Activated T-helper 1 cell treated with anti-CD3 and anti-CD28 coated beads, Interleukin-12 subunit alpha, Interleukin-12 subunit beta, Interleukin-2, Interleukin-4 antibody, amounts not matched to agents 30 ng/mL and 10 ng/mL and 1 ng/mL, durations not matched to agents 14 hours and 24 hours and 36 hours (primary cell): ENCODE measurements at regions not wholly inside any gene's neighbourhood (a gene's known extent, or its start where the extent isn't known, plus 50 kb on each side); places are given as distances from the start of the nearest gene placed in this dataset.
"Not testable (repeated sequence)": the region's sequence is repeated elsewhere in the genome, so short reads cannot be mapped to it uniquely, and the experiment has no call there.

Experiments
- DNase-seq: peaks from one replicate; pipeline ENCODE4 v3.0.0; 2021; ENCODE audit warnings: low spot score
- H3K27ac Mint-ChIP-seq: one replicate; pipeline ENCODE4 v1.8.0; 2021; ENCODE audit warnings: mild to moderate bottlenecking, mixed read lengths
- H3K27me3 Mint-ChIP-seq: one replicate; pipeline ENCODE4 v1.8.0; 2022; ENCODE audit warnings: mild to moderate bottlenecking, moderate library complexity, mixed read lengths; ENCODE audit not compliant: insufficient read depth
- H3K36me3 Mint-ChIP-seq: one replicate; pipeline ENCODE4 v1.8.0; 2021; ENCODE audit warnings: low read depth, mixed read lengths
- H3K4me1 Mint-ChIP-seq: one replicate; pipeline ENCODE4 v1.8.0; 2021; ENCODE audit warnings: low read depth, mixed read lengths
- H3K4me3 Mint-ChIP-seq: one replicate; pipeline ENCODE4 v1.8.0; 2021; ENCODE audit warnings: mild to moderate bottlenecking, moderate library complexity, mixed read lengths
- H3K9me3 Mint-ChIP-seq: one replicate; pipeline ENCODE4 v1.8.0; 2021; ENCODE audit warnings: mixed read lengths
- intact Hi-C: fragments of 100-400 bp; cut with micrococcal nuclease; formaldehyde crosslinking; loops from one replicate; pipeline ENCODE4 v1.15.1; 2024

GRCh38 chr2:44051593-44052347 lies 56.0 kb upstream of the LRPPRC start:
- H3K4me3 Mint-ChIP-seq, result no peak overlapping the region
- intact Hi-C loops, result no loop called here
- H3K4me1 Mint-ChIP-seq, result no peaks in the 10 kb centered on the region
- H3K36me3 Mint-ChIP-seq, result no peaks in the 10 kb centered on the region
- no peaks in the 10 kb centered on the region for H3K27me3 Mint-ChIP-seq
- H3K9me3 Mint-ChIP-seq, result no peaks in the 10 kb centered on the region
- DNase-seq, result no peak
- no peak overlapping the region for H3K27ac Mint-ChIP-seq

- DNase-seq, result no peak
- H3K27ac Mint-ChIP-seq, result no peak overlapping the region
- H3K9me3 Mint-ChIP-seq, result no peaks in the 10 kb centered on the region
- no peaks in the 10 kb centered on the region for H3K36me3 Mint-ChIP-seq
- intact Hi-C loops, result no loop called here
- H3K4me1 Mint-ChIP-seq, result no peaks in the 10 kb centered on the region
- no peak overlapping the region for H3K4me3 Mint-ChIP-seq
- no peaks in the 10 kb centered on the region for H3K27me3 Mint-ChIP-seq
Observed at GRCh38 chr2:44052584-44052983, 56.8 kb upstream of the LRPPRC start.

GRCh38 chr2:44053052-44053451 lies 57.3 kb upstream of the LRPPRC start:
- H3K36me3 Mint-ChIP-seq, result no peaks in the 10 kb centered on the region
- H3K9me3 Mint-ChIP-seq, result no peaks in the 10 kb centered on the region

GRCh38 chr2:44053456-44053855 lies 57.7 kb upstream of the LRPPRC start:
- no peaks in the 10 kb centered on the region for H3K36me3 Mint-ChIP-seq
- H3K4me3 Mint-ChIP-seq, result no peak overlapping the region
- no peaks in the 10 kb centered on the region for H3K9me3 Mint-ChIP-seq
- no peak overlapping the region for H3K27ac Mint-ChIP-seq
- no peak for DNase-seq
- H3K27me3 Mint-ChIP-seq, result no peaks in the 10 kb centered on the region
- intact Hi-C loops, result no loop called here
- no peaks in the 10 kb centered on the region for H3K4me1 Mint-ChIP-seq

More at GRCh38 chr2:44053052-44053451, 57.3 kb upstream of the LRPPRC start:
- Mint-ChIP-seq H3K27ac (no peak overlapping the region), H3K27me3 (no peaks in the 10 kb centered on the region), H3K4me1 (no peaks in the 10 kb centered on the region), H3K4me3 (no peak overlapping the region)
- no peak for DNase-seq
- intact Hi-C loops, result no loop called here

GRCh38 chr2:44055229-44055628 lies 59.4 kb upstream of the LRPPRC start:
- H3K27me3 Mint-ChIP-seq, result no peaks in the 10 kb centered on the region
- no peak overlapping the region for H3K4me3 Mint-ChIP-seq
- no peak for DNase-seq
- intact Hi-C loops, result no loop called here
- no peaks in the 10 kb centered on the region for H3K9me3 Mint-ChIP-seq
- H3K27ac Mint-ChIP-seq, result no peak overlapping the region
- H3K4me1 Mint-ChIP-seq, result no peaks in the 10 kb centered on the region
- no peaks in the 10 kb centered on the region for H3K36me3 Mint-ChIP-seq

- no peaks in the 10 kb centered on the region for H3K27me3 Mint-ChIP-seq
- no peak overlapping the region for H3K27ac Mint-ChIP-seq
- no peaks in the 10 kb centered on the region for H3K4me1 Mint-ChIP-seq
- no peak overlapping the region for H3K4me3 Mint-ChIP-seq
- no peaks in the 10 kb centered on the region for H3K9me3 Mint-ChIP-seq
- DNase-seq, result no peak
- H3K36me3 Mint-ChIP-seq, result no peaks in the 10 kb centered on the region
- intact Hi-C loops, result no loop called here
Observed at GRCh38 chr2:44055664-44056063, 59.9 kb upstream of the LRPPRC start.

GRCh38 chr2:44056947-44057346 lies 61.2 kb upstream of the LRPPRC start:
- Mint-ChIP-seq H3K9me3 (no peaks in the 10 kb centered on the region), H3K4me1 (no peaks in the 10 kb centered on the region), H3K36me3 (no peaks in the 10 kb centered on the region), H3K4me3 (no peak overlapping the region), H3K27me3 (no peaks in the 10 kb centered on the region), H3K27ac (no peak overlapping the region)
- no peak for DNase-seq
- intact Hi-C loops, result no loop called here

GRCh38 chr2:44060286-44060685 lies 64.5 kb upstream of the LRPPRC start:
- not testable (repeated sequence) for H3K27ac Mint-ChIP-seq, H3K9me3 Mint-ChIP-seq, H3K4me1 Mint-ChIP-seq

GRCh38 chr2:44060990-44061389 lies 65.2 kb upstream of the LRPPRC start:
- Mint-ChIP-seq H3K4me1 (no peaks in the 10 kb centered on the region), H3K36me3 (no peaks in the 10 kb centered on the region), H3K27me3 (peaks cover 4% of the 10 kb centered on the region), H3K9me3 (no peaks in the 10 kb centered on the region), H3K27ac (no peak overlapping the region), H3K4me3 (no peak overlapping the region)
- DNase-seq, result no peak
- intact Hi-C loops, result no loop called here

More at GRCh38 chr2:44060286-44060685, 64.5 kb upstream of the LRPPRC start:
- DNase-seq, H3K27me3 Mint-ChIP-seq, H3K4me3 Mint-ChIP-seq, intact Hi-C loops, H3K36me3 Mint-ChIP-seq: not testable (repeated sequence)

GRCh38 chr2:44061469-44061868 lies 65.7 kb upstream of the LRPPRC start:
- Mint-ChIP-seq H3K4me3 (no peak overlapping the region), H3K9me3 (no peaks in the 10 kb centered on the region), H3K4me1 (no peaks in the 10 kb centered on the region), H3K36me3 (no peaks in the 10 kb centered on the region), H3K27ac (no peak overlapping the region), H3K27me3 (peaks cover 4% of the 10 kb centered on the region)
- intact Hi-C loops, result no loop called here
- no peak for DNase-seq

GRCh38 chr2:44061876-44062275 lies 66.1 kb upstream of the LRPPRC start:
- no peak overlapping the region for H3K4me3 Mint-ChIP-seq
- intact Hi-C loops, result no loop called here
- H3K27me3 Mint-ChIP-seq, result peaks cover 4% of the 10 kb centered on the region
- DNase-seq, result no peak
- no peaks in the 10 kb centered on the region for H3K36me3 Mint-ChIP-seq
- H3K9me3 Mint-ChIP-seq, result no peaks in the 10 kb centered on the region
- no peaks in the 10 kb centered on the region for H3K4me1 Mint-ChIP-seq
- H3K27ac Mint-ChIP-seq, result no peak overlapping the region

GRCh38 chr2:44063033-44063432 lies 67.2 kb upstream of the LRPPRC start:
- no peak for DNase-seq
- intact Hi-C loops, result no loop called here
- H3K27ac Mint-ChIP-seq, result no peak overlapping the region
- no peaks in the 10 kb centered on the region for H3K36me3 Mint-ChIP-seq
- H3K4me1 Mint-ChIP-seq, result no peaks in the 10 kb centered on the region
- H3K27me3 Mint-ChIP-seq, result peaks cover 4% of the 10 kb centered on the region
- H3K9me3 Mint-ChIP-seq, result no peaks in the 10 kb centered on the region
- no peak overlapping the region for H3K4me3 Mint-ChIP-seq

GRCh38 chr2:44064281-44064680 lies 68.5 kb upstream of the LRPPRC start:
- H3K4me3 Mint-ChIP-seq, result not testable (repeated sequence)

More at GRCh38 chr2:44064281-44064680, 68.5 kb upstream of the LRPPRC start:
- H3K4me1 Mint-ChIP-seq, DNase-seq, H3K27me3 Mint-ChIP-seq, intact Hi-C loops, H3K27ac Mint-ChIP-seq, H3K36me3 Mint-ChIP-seq, H3K9me3 Mint-ChIP-seq: not testable (repeated sequence)
